ENCODE measurements at regions not wholly inside any gene's neighbourhood (a gene's known extent, or its start where the extent isn't known, plus 50 kb on each side); places are given as distances from the start of the nearest gene placed in this dataset.
"Not testable (repeated sequence)": the region's sequence is repeated elsewhere in the genome, so short reads cannot be mapped to it uniquely, and the experiment has no call there.

DNA sequence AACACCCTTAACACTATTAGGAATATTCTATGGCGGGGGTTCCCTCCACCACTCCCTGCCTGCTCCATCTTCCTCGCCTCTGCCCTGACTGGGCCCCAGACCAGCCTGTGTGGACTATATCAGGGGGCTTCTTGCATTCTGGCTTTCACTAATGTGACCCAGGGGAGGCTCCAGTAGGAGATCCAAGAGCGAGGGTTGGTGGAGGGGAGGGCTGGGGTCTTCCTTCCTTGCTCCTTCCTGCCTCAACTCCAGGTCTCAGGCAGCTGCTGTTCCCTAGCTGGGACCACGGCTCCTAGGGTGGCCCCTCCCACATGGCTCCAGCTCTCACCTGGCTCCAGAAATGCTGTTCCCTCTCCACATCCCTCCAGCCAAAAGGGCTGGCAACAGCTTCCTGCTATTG, 257.4 kb downstream of the MATN1 start:
- DNase-seq (no peak), ATAC-seq (replicated peaks in 1 of 2) (no peak)
- Mint-ChIP-seq H3K4me3 (no peak overlapping the region), H3K9me3 (no peaks in the 10 kb centered on the region), H3K36me3 (ENCODE audit: insufficient read depth in 2 of 2) (no peaks in the 10 kb centered on the region), H3K27ac (no peak overlapping the region), H3K4me1 (ENCODE audit: low read depth) (no peaks in the 10 kb centered on the region), H3K27me3 (ENCODE audit: low read depth) (no peaks in the 10 kb centered on the region)

DNA sequence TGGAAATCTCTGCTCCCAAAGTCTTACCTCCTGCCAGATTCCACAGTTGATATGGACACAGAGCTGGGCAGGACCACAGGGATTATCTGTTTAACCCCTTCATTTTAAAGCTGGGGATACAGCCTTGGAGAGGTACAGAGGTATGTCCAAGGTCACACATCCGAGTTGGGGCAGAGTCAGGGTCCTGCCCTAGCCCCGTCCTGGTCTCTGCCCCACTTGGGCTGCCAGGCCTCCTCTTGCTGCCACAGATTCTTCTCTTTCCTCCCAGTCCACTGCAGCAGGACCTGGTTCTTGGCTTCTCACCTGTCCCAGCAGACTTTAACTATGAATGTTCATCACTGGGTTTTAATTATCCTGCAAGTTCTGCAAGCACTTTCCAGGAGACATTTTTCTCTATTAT, 258.3 kb downstream of the MATN1 start:
- no peak for DNase-seq
- Mint-ChIP-seq H3K4me1 (ENCODE audit: low read depth) (no peaks in the 10 kb centered on the region), H3K9me3 (no peaks in the 10 kb centered on the region), H3K4me3 (no peak overlapping the region), H3K27ac (no peak overlapping the region), H3K27me3 (ENCODE audit: low read depth) (no peaks in the 10 kb centered on the region), H3K36me3 (ENCODE audit: insufficient read depth in 2 of 2) (no peaks in the 10 kb centered on the region)
- ATAC-seq (replicated peaks in 1 of 2) = no peak

DNA sequence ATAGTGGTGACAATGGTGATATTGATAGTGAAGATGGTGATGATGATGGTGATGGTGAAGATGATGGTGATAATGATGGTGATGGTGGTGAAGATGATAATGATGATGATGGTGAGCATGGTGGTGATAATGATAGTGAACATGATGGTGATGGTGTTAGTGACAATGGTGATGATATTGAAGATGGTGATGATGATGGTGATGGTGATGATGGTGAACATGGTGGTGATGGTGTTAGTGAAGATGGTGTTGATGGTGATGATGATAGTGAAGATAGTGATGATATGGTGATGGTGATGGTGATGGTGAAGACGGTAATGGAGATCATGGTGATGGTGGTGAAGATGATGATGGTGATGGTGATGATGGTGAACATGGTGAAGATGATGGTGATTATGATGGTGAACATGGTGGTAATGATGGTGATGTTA, 259.2 kb downstream of the MATN1 start:
- no peak for DNase-seq
- ATAC-seq (replicated peaks in 1 of 2) = no peak
- Mint-ChIP-seq H3K9me3 (no peaks in the 10 kb centered on the region), H3K36me3 (ENCODE audit: insufficient read depth in 2 of 2) (no peaks in the 10 kb centered on the region), H3K27me3 (ENCODE audit: low read depth) (no peaks in the 10 kb centered on the region), H3K27ac (no peak overlapping the region), H3K4me3 (no peak overlapping the region), H3K4me1 (ENCODE audit: low read depth) (no peaks in the 10 kb centered on the region)

DNA sequence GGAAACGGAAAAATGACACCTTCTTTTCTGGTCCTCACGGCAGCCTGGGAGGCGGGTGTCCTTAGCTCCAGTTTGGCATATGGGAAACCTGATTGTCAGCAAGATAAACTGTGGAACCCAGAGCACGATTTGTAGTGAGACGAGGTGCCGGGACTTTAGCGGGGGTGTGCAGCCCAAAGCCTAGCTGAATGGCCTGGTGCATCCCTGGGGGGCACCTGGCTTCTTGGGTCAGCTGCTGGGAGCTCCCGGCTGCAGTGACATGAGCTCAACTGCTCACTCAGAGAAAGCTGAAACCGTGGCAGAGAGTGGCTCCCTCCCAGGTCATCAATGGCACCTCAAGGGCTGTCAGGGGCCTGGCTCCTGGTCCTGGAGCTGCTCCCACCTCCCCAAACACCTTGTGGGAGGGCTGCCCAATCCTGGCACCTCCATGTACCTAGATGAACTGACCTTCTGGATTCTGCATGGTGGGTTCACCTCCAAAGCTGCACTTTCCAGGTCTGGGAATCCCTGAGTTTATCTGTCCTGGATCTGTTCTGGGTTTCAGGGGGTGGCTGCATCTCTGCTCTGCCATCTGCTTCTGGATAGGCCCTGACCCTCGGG, 260.5 kb downstream of the MATN1 start:
- H3K4me1 Mint-ChIP-seq (ENCODE audit: low read depth) = no peaks in the 10 kb centered on the region
- no peak overlapping the region for H3K4me3 Mint-ChIP-seq
- H3K36me3 Mint-ChIP-seq (ENCODE audit: insufficient read depth in 2 of 2) = no peaks in the 10 kb centered on the region
- no peak for DNase-seq
- H3K9me3 Mint-ChIP-seq = peaks cover 0 to 2% of the 10 kb centered on the region in 2 donors
- no peak overlapping the region for H3K27ac Mint-ChIP-seq
- ATAC-seq (replicated peaks in 1 of 2) = no peak
- H3K27me3 Mint-ChIP-seq (ENCODE audit: low read depth) = peaks cover 8% of the 10 kb centered on the region

DNA sequence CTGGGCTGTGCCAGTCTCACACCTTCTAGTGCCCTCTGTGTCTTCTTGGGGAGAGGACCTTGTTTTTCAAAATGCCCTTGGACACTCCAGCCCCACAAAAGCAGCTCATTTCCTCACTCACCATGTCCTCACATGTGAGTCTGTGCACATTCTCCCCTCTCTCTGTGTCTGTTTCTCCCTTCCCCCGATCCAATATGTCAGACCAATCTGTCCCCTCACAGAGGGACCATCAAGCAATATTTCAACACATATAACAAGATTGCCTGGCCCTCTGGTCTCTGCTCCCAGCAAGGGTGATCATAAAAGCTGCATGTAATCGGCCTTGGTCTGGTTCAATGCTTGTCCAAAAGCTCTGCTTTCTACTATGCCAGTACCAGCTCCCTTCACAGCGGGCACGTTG, 261.2 kb downstream of the MATN1 start:
- DNase-seq = no peak
- no peaks in the 10 kb centered on the region for H3K36me3 Mint-ChIP-seq (ENCODE audit: insufficient read depth in 2 of 2)
- H3K27ac Mint-ChIP-seq = no peak overlapping the region
- H3K27me3 Mint-ChIP-seq (ENCODE audit: low read depth) = peaks cover 10% of the 10 kb centered on the region
- no peaks in the 10 kb centered on the region for H3K4me1 Mint-ChIP-seq (ENCODE audit: low read depth)
- no peak overlapping the region for H3K4me3 Mint-ChIP-seq
- ATAC-seq (replicated peaks in 1 of 2) = no peak
- H3K9me3 Mint-ChIP-seq = peaks cover 0 to 2% of the 10 kb centered on the region in 2 donors

DNA sequence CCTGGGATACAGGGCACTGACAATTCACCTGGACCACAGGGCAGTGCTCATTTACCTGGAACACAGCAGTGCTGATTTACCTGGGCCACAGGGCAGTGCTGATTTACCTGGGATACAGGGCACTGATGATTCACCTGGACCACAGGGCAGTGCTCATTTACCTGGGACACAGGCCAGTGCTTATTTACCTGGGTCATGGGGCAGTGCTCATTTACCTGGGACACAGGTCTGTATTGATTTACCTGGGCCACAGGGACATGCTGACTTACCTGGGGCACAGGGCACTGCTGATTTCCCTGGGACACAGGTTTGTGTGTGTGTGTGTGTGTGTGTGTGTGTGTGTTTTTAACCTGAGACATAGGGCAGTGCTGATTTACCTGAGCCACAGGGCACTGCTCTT, 261.7 kb downstream of the MATN1 start:
- ATAC-seq (replicated peaks in 1 of 2) = no peak
- Mint-ChIP-seq H3K9me3 (peaks cover 0 to 2% of the 10 kb centered on the region in 2 donors), H3K27me3 (ENCODE audit: low read depth) (peaks cover 10% of the 10 kb centered on the region), H3K4me1 (ENCODE audit: low read depth) (no peaks in the 10 kb centered on the region), H3K36me3 (ENCODE audit: insufficient read depth in 2 of 2) (no peaks in the 10 kb centered on the region), H3K4me3 (no peak overlapping the region), H3K27ac (no peak overlapping the region)
- DNase-seq = no peak

DNA sequence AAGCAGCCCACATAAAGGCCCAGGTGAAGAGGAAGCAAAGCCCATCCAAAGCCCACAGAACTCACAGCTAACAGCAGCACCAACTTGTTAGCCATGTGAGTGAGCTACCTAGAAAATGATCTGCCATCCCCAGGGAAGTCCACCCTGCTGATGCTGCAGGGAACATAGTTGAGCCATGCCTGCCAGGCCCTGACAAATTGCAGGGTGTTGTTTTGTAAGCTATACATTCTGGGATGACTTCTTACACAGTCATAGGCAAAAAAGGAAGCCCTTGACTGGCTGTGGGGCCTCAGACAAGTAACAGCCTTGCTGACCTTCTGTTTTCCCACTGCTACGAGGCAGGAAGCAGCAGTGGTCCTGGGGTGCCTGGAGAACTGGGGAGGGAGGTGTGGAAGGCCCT, 262.7 kb downstream of the MATN1 start:
- no peak overlapping the region for H3K27ac Mint-ChIP-seq
- H3K4me3 Mint-ChIP-seq = no peak overlapping the region
- no peak for ATAC-seq (replicated peaks in 1 of 2)
- H3K36me3 Mint-ChIP-seq (ENCODE audit: insufficient read depth in 2 of 2) = no peaks in the 10 kb centered on the region
- no peak for DNase-seq
- no peaks in the 10 kb centered on the region for H3K4me1 Mint-ChIP-seq (ENCODE audit: low read depth)
- peaks cover 10% of the 10 kb centered on the region for H3K27me3 Mint-ChIP-seq (ENCODE audit: low read depth)
- H3K9me3 Mint-ChIP-seq = peaks cover 0 to 2% of the 10 kb centered on the region in 2 donors

DNA sequence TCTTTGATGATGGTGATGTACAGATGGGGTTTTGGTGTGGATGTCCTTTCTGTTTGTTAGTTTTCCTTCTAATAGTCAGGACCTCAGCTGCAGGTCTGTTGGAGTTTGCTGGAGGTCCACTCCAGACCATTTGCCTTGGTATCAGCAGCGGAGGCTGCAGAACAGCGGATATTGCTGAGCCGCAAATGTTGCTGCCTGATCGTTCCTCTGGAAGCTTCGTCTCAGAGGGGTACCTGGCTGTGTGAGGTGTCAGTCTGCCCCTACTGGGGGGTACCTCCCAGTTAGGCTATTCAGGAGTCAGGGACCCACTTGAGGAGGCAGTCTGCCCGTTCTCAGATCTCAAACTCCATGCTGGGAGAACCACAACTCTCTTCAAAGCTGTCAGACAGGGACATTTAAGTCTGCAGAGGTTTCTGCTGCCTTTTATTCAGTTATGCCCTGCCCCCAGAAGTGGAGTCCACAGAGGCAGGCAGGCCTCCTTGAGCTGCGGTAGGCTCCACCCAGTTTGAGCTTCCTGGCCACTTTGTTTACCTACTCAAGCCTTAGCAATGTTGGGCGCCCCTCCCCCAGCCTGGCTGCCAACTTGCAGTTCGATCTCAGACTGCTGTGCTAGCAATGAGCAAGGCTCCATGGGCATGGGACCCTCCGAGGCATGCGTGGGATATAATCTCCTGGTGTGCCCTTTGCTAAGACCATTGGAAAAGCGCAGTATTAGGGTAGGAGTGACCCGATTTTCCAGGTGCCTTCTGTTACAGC, 264.5 kb downstream of the MATN1 start:
- H3K4me3 Mint-ChIP-seq; DNase-seq; H3K27ac Mint-ChIP-seq; H3K4me1 Mint-ChIP-seq (ENCODE audit: low read depth); H3K36me3 Mint-ChIP-seq (ENCODE audit: insufficient read depth in 2 of 2); H3K9me3 Mint-ChIP-seq; ATAC-seq (replicated peaks in 1 of 2); H3K27me3 Mint-ChIP-seq (ENCODE audit: low read depth): not testable (repeated sequence)

DNA sequence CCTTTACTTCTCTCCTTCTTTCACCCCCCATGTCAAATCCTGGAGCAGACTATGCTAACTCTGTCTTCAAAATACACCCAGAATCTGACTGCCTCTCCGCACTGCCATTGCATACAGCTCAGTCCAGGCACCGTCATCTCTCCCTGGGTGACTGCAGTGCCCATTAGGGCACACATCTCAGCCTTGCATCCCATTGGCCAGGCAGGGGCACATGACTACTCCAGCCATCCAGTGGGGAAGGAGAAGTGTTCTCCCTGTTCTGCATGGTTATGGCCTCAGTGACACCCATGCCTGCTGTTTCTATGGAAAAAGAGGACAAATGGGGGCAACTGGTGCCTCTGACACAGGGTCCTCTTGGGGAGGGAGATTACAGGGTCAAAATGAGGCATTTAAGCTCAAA, 270.5 kb downstream of the MATN1 start:
- ATAC-seq (replicated peaks in 1 of 2) (no peak), DNase-seq (no peak)
- Mint-ChIP-seq H3K9me3 (peaks cover 0 to 3% of the 10 kb centered on the region in 2 donors), H3K27me3 (ENCODE audit: low read depth) (peaks cover 8% of the 10 kb centered on the region), H3K36me3 (ENCODE audit: insufficient read depth in 2 of 2) (no peaks in the 10 kb centered on the region), H3K27ac (no peak overlapping the region), H3K4me3 (no peak overlapping the region), H3K4me1 (ENCODE audit: low read depth) (no peaks in the 10 kb centered on the region)

DNA sequence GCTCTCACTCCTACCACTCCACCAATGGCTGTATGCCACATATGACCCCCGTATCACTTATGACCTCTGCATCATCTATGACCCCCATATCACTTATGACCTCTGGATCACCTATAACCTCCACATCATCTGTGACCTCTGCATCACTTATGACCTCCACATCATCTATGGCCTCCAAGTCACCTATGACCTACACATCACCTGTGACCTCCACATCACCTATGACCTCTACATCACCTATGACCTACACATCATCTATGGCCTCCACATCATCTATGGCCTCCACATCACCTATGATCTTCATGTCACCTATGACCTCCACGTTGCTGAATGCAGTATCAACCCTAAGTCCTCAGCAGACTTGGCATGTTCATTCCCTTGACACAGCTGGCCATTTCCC, 271.2 kb downstream of the MATN1 start:
- no peak for ATAC-seq (replicated peaks in 1 of 2)
- DNase-seq = no peak
- peaks cover 0 to 3% of the 10 kb centered on the region in 2 donors for H3K9me3 Mint-ChIP-seq
- no peak overlapping the region for H3K4me3 Mint-ChIP-seq
- no peak overlapping the region for H3K27ac Mint-ChIP-seq
- no peaks in the 10 kb centered on the region for H3K36me3 Mint-ChIP-seq (ENCODE audit: insufficient read depth in 2 of 2)
- H3K27me3 Mint-ChIP-seq (ENCODE audit: low read depth) = peaks cover 14% of the 10 kb centered on the region
- H3K4me1 Mint-ChIP-seq (ENCODE audit: low read depth) = no peaks in the 10 kb centered on the region

DNA sequence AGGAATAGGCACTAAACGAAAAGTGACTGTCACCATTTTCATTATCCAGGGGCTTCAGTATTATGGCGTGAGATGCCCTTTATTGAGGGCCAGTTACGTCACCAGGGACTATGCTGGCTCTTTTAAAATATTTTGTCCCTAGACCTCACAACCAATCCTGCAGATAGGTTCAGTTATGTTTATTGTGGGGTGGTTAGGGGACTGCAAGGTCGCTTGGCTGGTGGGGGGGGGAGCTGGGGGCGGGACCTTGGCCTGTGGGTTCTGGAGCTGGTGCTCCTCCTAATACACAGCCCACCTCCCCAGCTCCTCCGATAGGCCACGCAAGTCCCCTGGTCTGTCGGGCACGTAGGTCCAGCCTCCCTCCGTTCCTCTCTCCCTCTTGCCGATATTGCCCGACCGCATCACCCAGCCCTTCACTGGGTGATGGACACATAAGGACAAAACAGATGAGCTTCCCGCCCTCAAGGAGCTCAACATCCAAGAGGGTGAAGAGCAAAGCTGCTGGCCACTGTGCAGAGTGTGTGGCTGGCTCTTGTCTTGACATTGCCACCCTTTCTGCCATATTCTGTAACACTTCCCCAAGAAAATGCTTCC, 271.8 kb downstream of the MATN1 start:
- Mint-ChIP-seq H3K4me1 (ENCODE audit: low read depth) (no peaks in the 10 kb centered on the region), H3K27me3 (ENCODE audit: low read depth) (peaks cover 14% of the 10 kb centered on the region), H3K27ac (no peak overlapping the region), H3K9me3 (peaks cover 0 to 3% of the 10 kb centered on the region in 2 donors), H3K4me3 (no peak overlapping the region), H3K36me3 (ENCODE audit: insufficient read depth in 2 of 2) (no peaks in the 10 kb centered on the region)
- DNase-seq (no peak), ATAC-seq (replicated peaks in 1 of 2) (no peak)

DNA sequence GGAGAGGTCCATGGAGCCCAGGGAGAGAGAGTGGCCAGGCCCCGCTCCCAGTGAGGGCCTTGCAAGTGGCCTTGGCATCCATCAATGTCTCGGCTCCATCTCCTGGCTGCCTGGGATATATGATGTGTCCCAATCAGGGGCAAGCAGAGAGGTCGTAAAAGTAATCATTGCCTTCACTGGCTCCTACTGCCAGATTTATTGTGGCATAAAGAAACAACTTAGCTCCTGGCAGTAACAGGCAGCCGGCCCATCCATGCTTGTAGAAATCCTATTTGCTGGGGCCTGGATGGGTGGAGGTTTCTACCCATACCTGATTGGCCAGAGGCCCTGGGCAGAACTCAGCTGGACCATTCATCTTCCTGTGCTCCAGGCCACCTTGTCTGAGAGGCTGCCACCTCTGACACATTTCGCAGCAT, 272.6 kb downstream of the MATN1 start:
- H3K27ac Mint-ChIP-seq = no peak overlapping the region
- H3K4me1 Mint-ChIP-seq (ENCODE audit: low read depth) = no peaks in the 10 kb centered on the region
- no peak for ATAC-seq (replicated peaks in 1 of 2)
- H3K36me3 Mint-ChIP-seq (ENCODE audit: insufficient read depth in 2 of 2) = no peaks in the 10 kb centered on the region
- H3K4me3 Mint-ChIP-seq = no peak overlapping the region
- peaks cover 0 to 3% of the 10 kb centered on the region in 2 donors for H3K9me3 Mint-ChIP-seq
- peaks cover 14% of the 10 kb centered on the region for H3K27me3 Mint-ChIP-seq (ENCODE audit: low read depth)
- no peak for DNase-seq

DNA sequence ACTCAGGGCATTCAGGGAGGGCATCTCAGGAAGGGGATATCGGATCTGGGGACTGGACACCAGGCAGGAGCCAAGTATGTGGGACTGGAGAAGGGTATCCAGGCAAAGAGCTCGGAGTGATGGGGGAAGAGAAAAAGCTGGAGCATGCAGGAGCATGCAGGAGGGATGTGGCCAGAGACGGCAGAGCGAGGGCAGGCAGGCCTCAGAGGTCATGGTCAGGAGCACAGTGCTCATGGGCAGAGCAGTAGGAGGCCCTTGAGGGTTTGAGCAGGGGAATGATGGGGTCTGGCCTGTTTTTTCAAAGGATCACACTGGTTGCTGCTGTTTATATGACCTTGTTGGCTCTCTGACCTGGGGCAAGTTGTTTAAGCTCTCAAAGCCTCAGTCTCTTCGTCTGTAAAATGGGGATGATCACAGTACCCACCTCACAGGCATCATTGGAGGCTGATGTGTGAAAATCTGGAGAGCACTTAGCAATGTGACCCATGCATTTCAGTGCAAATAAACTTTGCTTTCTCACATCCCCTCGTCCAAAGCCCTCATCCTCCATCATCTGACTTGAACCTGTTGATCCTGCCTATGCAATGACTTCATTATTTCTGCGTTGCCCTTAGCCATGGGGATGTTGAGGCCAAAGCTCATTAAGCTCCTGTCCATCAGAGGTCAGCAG, 273.1 kb downstream of the MATN1 start:
- Mint-ChIP-seq H3K4me3 (no peak overlapping the region), H3K27ac (no peak overlapping the region), H3K27me3 (ENCODE audit: low read depth) (peaks cover 14% of the 10 kb centered on the region), H3K36me3 (ENCODE audit: insufficient read depth in 2 of 2) (no peaks in the 10 kb centered on the region), H3K9me3 (peaks cover 0 to 3% of the 10 kb centered on the region in 2 donors), H3K4me1 (ENCODE audit: low read depth) (no peaks in the 10 kb centered on the region)
- DNase-seq (no peak), ATAC-seq (replicated peaks in 1 of 2) (no peak)

Data from activated T-cell treated with anti-CD3 and anti-CD28 coated beads, Interleukin-2, amount 50 U/mL, for 72 hours (primary cell).